Tibial nerve (tissue), 4 donors: ENCODE measurements at regions not wholly inside any gene's neighbourhood (a gene's known extent, or its start where the extent isn't known, plus 50 kb on each side); places are given as distances from the start of the nearest gene placed in this dataset.

Experiments
- DNase-seq, 2 donors: peaks; one replicate each; pipeline ENCODE4 v3.0.0-alpha.2; 2019; ENCODE audit warnings: low spot score in 2 of 2
- H3K27ac ChIP-seq, 4 donors: fragments of 200-600 bp; sonication (generic) in 3 of 4; one replicate each; pipeline ENCODE4 v1.5.1; 2017 to 2019; ENCODE audit warnings: mild to moderate bottlenecking in 1 of 4
- H3K27me3 ChIP-seq, 2 donors: fragments of 200-600 bp; sonication (generic) in 1 of 2; one replicate each; pipeline versions ENCODE4 v1.5.1 to v1.6.0; 2017 to 2019
- H3K36me3 ChIP-seq, 3 donors: fragments of 200-600 bp; sonication (generic); one replicate each; pipeline ENCODE4 v1.5.1; 2018 to 2019
- H3K4me1 ChIP-seq, 4 donors: fragments of 200-600 bp; sonication (generic) in 3 of 4; one replicate each; pipeline ENCODE4 v1.5.1; 2017 to 2019
- H3K4me3 ChIP-seq, 4 donors: fragments of 200-600 bp; sonication (generic) in 3 of 4; one replicate each; pipeline ENCODE4 v1.5.1; 2017 to 2019; ENCODE audit warnings: mild to moderate bottlenecking in 1 of 4, moderate library complexity in 1 of 4
- H3K9me3 ChIP-seq, 4 donors: fragments of 200-600 bp; sonication (generic) in 3 of 4; one replicate each; pipeline ENCODE4 v1.5.1; 2017 to 2019
- EP300 ChIP-seq, 2 donors: sonication (generic); formaldehyde crosslinking; IDR thresholded peaks; one replicate each; pipeline ENCODE4 v1.6.1; 2017; ENCODE audit warnings: antibody characterized with exemption in 2 of 2, mild to moderate bottlenecking in 1 of 2
- POLR2A ChIP-seq, 2 donors: fragments of 450-650 bp; IDR thresholded peaks; one replicate each; pipeline ENCODE4 v1.6.1; 2017; ENCODE audit warnings: antibody characterized with exemption in 2 of 2, mild to moderate bottlenecking in 2 of 2, moderate library complexity in 2 of 2
- WGBS, 2 donors: methylation state at CpG; one replicate each; pipeline ENCODE4 v1.1.5; 2018; 5-methylcytosine and 5-hydroxymethylcytosine counted together
- TF ChIP-seq, protein P1 (sequence below), 5 experiments: fragments of 200-600 bp in 3 of 5; fragments of 450-650 bp in 2 of 5; sonication (generic) in 3 of 5; IDR thresholded peaks; one replicate each; pipeline ENCODE4 v1.5.1; 2016 to 2019; ENCODE audit warnings: antibody characterized with exemption in 5 of 5, mild to moderate bottlenecking in 3 of 5, moderate library complexity in 2 of 5

DNA sequence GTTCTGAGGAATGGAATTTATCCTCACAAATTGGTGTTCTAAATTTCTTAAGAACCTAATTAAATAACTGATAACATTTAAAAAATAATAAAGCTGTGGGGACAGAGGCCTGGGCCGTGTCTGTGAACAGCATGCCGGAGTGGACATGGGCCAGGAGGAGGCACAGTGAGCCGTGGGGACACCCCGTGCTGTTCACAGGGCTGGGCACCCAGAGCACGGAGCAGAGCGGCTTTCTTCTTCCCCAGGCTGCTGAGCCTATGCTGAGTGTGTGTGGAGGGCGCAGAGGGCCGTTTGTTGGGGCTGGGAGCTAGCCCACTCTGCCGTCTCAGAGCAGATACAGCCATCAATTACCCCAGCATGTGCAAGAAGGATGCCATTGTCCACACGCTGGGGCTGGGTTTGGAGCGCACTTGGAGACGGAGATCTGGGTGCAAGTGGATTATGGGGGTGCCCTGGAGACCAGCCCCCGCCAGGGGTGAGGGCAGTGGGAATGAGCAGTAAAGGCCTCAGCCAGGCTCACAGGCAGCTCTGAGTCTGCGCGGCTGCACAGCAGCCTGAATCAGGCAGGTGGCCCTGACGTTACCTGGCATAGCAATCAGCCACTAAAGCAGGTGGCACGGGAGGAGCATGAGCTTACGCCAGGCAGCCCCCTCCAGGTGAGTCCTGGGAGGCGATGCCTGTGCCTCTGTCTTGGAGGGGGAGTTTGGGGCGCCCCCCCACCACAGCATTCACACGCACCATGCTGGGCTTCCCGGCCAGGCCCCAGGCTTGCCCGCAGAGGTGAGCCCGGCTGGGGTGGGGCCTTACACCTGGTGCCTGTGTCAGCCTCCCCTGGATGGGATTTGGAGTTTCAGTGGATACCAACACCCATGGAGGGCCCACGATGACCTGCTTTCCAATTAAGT lies 52.1 kb upstream of the SLC66A3 start:
- WGBS, 2 donors = 80 to 84% methylated on average over 25 of the region's 25 CpGs
- TF ChIP-seq, protein P1, sequence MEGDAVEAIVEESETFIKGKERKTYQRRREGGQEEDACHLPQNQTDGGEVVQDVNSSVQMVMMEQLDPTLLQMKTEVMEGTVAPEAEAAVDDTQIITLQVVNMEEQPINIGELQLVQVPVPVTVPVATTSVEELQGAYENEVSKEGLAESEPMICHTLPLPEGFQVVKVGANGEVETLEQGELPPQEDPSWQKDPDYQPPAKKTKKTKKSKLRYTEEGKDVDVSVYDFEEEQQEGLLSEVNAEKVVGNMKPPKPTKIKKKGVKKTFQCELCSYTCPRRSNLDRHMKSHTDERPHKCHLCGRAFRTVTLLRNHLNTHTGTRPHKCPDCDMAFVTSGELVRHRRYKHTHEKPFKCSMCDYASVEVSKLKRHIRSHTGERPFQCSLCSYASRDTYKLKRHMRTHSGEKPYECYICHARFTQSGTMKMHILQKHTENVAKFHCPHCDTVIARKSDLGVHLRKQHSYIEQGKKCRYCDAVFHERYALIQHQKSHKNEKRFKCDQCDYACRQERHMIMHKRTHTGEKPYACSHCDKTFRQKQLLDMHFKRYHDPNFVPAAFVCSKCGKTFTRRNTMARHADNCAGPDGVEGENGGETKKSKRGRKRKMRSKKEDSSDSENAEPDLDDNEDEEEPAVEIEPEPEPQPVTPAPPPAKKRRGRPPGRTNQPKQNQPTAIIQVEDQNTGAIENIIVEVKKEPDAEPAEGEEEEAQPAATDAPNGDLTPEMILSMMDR (IDR thresholded peaks at IDR 0.05) = no peak
- TF ChIP-seq EP300 (IDR thresholded peaks at IDR 0.05) = no peak
- no peak for TF ChIP-seq POLR2A (IDR thresholded peaks at IDR 0.05)
- H3K4me3 ChIP-seq = no peak overlapping the region
- DNase-seq = no peak
- H3K4me1 ChIP-seq = no peaks in the 10 kb centered on the region
- no peaks in the 10 kb centered on the region for H3K9me3 ChIP-seq
- H3K27me3 ChIP-seq = no peaks in the 10 kb centered on the region
- H3K36me3 ChIP-seq = no peaks in the 10 kb centered on the region
- H3K27ac ChIP-seq = no peak overlapping the region

DNA sequence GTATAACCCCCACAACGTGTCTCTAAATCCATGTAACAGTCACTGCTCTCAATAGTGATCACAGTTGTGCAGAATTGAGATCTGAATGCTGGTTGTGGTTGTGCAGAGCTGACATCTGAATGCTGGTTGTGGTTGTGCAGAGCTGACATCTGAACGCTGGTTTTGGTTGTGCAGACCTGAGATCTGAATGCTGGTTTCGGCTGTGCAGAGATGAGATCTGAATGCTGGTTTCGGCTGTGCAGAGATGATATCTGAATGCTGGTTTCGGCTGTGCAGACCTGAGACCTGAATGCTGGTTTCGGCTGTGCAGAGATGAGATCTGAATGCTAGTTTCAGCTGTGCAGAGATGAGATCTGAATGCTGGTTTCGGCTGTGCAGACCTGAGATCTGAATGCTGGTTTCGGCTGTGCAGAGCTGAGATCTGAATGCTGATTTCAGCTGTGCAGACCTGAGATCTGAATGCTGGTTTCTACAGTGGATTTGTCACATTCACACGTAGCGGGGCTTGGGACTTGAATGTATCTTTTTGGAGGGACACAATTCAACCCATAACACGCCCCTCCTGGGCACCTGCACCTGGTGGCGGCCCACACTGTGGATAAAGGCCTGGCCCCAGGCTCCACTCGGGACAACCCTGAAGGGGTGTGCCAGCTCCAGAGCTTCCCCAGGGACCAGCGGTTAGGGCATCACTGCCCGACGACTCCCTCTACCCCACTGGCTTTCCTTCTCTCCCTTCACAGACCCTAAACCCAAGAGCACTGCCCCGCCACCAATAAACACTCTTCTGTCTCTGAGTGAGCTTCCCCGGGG lies 51.1 kb upstream of the SLC66A3 start:
- Histone ChIP-seq H3K9me3 (no peaks in the 10 kb centered on the region), H3K4me3 (no peak overlapping the region), H3K36me3 (no peaks in the 10 kb centered on the region), H3K27me3 (no peaks in the 10 kb centered on the region), H3K4me1 (no peaks in the 10 kb centered on the region), H3K27ac (no peak overlapping the region)
- no peak for TF ChIP-seq POLR2A (IDR thresholded peaks at IDR 0.05)
- TF ChIP-seq, protein P1 (IDR thresholded peaks at IDR 0.05) = no peak
- TF ChIP-seq EP300 (IDR thresholded peaks at IDR 0.05) = no peak
- DNase-seq = no peak
- 81 to 86% methylated on average over 18 of the region's 18 CpGs for WGBS, 2 donors

DNA sequence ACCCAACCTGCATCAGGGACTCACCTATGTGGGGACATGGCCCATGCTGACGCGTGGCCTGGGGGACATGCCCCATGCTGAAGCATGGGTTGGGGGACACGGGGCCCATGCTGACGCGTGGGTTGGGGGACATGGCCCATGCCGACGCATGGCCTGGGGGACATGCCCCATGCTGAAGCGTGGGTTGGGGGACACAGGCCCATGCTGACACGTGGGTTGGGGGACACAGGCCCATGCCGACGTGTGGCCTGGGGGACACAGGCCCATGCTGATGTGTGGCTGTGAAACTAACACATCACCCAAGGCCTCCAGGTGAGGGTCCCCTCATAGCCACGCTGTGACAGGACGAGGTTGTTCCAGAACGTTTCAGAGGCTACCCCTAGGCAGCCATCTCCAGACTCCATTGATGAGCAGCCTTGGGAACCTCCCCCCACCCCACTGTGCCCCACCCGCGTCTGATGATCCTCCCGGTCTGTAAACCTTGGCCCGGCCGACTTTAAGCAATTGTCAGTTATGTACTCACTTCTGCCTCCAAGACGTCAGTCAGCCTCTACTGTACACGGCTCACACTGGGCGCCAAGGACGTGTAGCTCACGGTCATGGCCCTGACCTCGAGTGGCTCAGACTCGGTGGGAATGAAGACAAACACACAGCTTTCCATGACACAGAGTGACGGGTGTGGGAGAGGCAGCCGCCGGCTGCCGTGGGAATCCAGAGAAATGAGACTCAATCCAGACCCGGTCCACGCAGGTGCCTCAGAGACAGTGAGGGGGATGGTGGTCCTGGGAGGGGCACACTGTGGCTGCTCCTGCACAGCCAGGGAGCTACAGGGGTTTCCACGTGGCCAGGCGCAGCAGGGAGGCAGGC lies 50.2 kb upstream of the SLC66A3 start:
- Histone ChIP-seq H3K4me3 (no peak overlapping the region), H3K27ac (no peak overlapping the region), H3K27me3 (no peaks in the 10 kb centered on the region), H3K36me3 (no peaks in the 10 kb centered on the region), H3K9me3 (no peaks in the 10 kb centered on the region), H3K4me1 (no peaks in the 10 kb centered on the region)
- no peak for DNase-seq
- 86% methylated on average over 32 to 34 of the region's 34 CpGs for WGBS, 2 donors
- TF ChIP-seq, protein P1 (IDR thresholded peaks at IDR 0.05) = no peak
- TF ChIP-seq POLR2A (IDR thresholded peaks at IDR 0.05) = no peak
- no peak for TF ChIP-seq EP300 (IDR thresholded peaks at IDR 0.05)
